Activated CD8-positive, alpha-beta T cell treated with anti-CD3 and anti-CD28 coated beads, Interleukin-2, amount 10 ng/mL, durations not matched to agents 7 days and 5 days (primary cell): ENCODE measurements at regions not wholly inside any gene's neighbourhood (a gene's known extent, or its start where the extent isn't known, plus 50 kb on each side); places are given as distances from the start of the nearest gene placed in this dataset.

ENCODE experiments used
- ATAC-seq: fragments of 150-1000 bp; cut with Tn5 transposase; one replicate; pipeline ENCODE4 v1.10.0; 2021; ENCODE audit warnings: moderate library complexity
- CTCF ChIA-PET: fragments of 350-600 bp; sonication (Branson Sonifier 250); formaldehyde crosslinking; loops from one replicate; lab custom pipeline; 2021; ENCODE audit warnings: antibody characterized with exemption; lab: Charles Lee
- POLR2A ChIA-PET: fragments of 350-600 bp; sonication (Branson Sonifier 250); formaldehyde crosslinking; loops from one replicate; lab custom pipeline; 2021; ENCODE audit warnings: antibody characterized with exemption; lab: Charles Lee
- DNase-seq: peaks from one replicate; pipeline ENCODE4 v3.0.0-alpha.2; 2020
- H3K27ac Mint-ChIP-seq: one replicate; pipeline ENCODE4 v1.8.0; 2021; ENCODE audit warnings: mild to moderate bottlenecking, mixed read lengths
- H3K27me3 Mint-ChIP-seq: one replicate; pipeline ENCODE4 v1.8.0; 2021; ENCODE audit warnings: low read depth, mixed read lengths
- H3K36me3 Mint-ChIP-seq: one replicate; pipeline ENCODE4 v1.8.0; 2021; ENCODE audit warnings: low read depth, mixed read lengths
- H3K4me1 Mint-ChIP-seq: one replicate; pipeline ENCODE4 v1.8.0; 2021; ENCODE audit warnings: low read depth, mixed read lengths
- H3K4me3 Mint-ChIP-seq: one replicate; pipeline ENCODE4 v1.8.0; 2021; ENCODE audit warnings: mild to moderate bottlenecking, mixed read lengths
- H3K9me3 Mint-ChIP-seq: one replicate; pipeline ENCODE4 v1.8.0; 2022; ENCODE audit warnings: mixed read lengths; ENCODE audit not compliant: insufficient read depth

DNA sequence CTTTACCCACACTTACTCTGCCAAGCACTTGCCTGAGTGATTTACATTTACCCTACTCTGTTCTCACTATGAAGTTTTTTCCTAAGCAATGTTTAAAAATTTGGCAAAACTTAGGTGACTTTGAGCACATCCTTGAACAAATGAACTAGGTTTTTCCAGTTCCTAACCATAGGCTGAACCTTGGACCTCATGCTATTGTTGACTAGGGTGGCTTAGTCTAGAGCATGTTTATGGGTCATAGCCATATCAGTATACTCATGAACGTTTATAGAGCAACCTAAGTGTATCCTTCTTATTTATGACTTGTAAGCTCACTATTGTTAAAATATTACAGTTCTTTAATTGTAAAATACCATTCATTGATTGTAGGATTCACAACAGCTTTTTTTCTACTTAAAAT is 85.0 kb upstream of the KRR1 start:
- H3K27ac Mint-ChIP-seq, result no peak overlapping the region
- H3K36me3 Mint-ChIP-seq, result no peaks in the 10 kb centered on the region
- no peak for ATAC-seq
- H3K4me3 Mint-ChIP-seq, result no peak overlapping the region
- DNase-seq, result no peak
- no peaks in the 10 kb centered on the region for H3K4me1 Mint-ChIP-seq
- CTCF ChIA-PET, result no interaction called here
- H3K9me3 Mint-ChIP-seq, result no peaks in the 10 kb centered on the region
- H3K27me3 Mint-ChIP-seq, result peaks cover 32% of the 10 kb centered on the region
- POLR2A ChIA-PET, result no interaction called here

DNA sequence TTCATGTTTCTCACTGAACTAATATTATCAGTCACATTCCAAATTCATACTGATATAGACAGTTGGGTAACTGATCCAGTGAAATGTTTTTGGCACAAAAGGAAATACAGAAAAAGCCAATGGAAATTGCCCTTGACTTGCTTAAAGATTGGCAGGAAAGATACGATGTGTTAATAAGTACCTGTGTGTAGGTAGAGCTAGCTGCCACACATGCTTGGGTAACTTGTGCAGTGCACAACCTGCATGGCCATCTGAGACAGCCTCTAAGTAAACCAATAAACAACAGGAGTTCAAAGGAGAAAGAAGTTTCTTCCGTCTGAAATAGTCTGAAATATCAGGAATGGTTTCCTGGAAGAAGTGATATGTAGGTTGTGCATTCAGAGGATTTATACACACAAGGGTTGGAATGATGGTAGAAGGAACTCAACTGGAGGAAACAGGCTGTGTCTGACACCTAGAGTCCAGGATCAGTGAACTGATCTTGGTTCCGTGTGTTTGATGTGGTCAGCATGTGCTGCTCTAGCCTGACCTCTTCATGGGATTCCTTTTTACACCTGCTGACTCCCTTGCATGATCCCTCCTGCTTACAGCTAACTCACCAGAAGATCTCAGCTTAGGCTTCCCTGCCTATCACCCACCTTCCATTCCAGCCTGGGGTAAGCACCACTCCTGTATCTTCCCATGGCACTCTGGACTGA is 81.4 kb upstream of the KRR1 start:
- no peak for ATAC-seq
- Mint-ChIP-seq H3K27me3 (peaks cover 30% of the 10 kb centered on the region), H3K27ac (no peak overlapping the region), H3K4me1 (peaks cover 2% of the 10 kb centered on the region), H3K9me3 (no peaks in the 10 kb centered on the region), H3K36me3 (no peaks in the 10 kb centered on the region), H3K4me3 (no peak overlapping the region)
- ChIA-PET POLR2A (no interaction called here), CTCF (no interaction called here)
- DNase-seq, result no peak

DNA sequence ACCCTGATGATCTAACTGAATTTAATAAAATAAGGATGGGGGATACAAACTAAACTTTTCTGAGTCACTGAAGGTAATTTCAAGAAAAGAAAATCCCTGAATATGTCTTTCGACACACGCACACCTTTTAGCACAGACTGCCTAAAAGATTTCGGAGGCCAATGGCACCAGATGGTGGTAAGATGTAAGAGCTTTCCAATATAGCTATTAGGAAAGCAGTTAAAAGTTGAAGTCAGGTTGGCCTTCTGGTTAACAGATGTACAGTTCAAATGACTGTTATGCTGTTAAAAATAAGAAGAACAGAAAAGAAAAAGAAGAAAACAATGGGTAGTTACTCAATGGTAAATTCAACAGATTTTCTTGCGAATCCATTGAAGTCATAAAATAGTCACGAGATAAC is 80.7 kb upstream of the KRR1 start:
- H3K4me1 Mint-ChIP-seq, result peaks cover 2% of the 10 kb centered on the region
- H3K9me3 Mint-ChIP-seq, result no peaks in the 10 kb centered on the region
- no peak overlapping the region for H3K4me3 Mint-ChIP-seq
- ATAC-seq (no peak), DNase-seq (no peak)
- no peak overlapping the region for H3K27ac Mint-ChIP-seq
- no peaks in the 10 kb centered on the region for H3K36me3 Mint-ChIP-seq
- POLR2A ChIA-PET, result no interaction called here
- peaks cover 29% of the 10 kb centered on the region for H3K27me3 Mint-ChIP-seq
- CTCF ChIA-PET, result no interaction called here

DNA sequence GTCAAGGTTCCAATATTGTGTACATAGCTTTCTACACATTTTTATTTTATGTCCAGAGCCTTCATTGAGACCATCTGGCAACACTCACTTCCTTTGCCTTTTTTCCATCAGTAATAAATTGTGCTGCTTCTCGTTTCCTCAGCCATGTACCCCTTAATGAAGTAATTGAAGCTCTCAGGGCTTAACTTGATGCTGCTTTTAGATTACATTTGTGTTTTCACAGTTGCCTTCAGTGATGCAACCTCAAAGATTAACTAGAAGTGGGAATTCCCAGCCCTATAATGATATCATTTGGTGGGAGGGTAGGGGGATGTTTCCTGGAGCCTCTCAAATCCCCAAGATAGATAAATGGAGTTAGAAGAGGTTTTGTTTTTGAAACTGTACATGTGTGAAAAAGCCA is 80.2 kb upstream of the KRR1 start:
- ATAC-seq (no peak), DNase-seq (no peak)
- CTCF ChIA-PET, result no interaction called here
- H3K9me3 Mint-ChIP-seq, result no peaks in the 10 kb centered on the region
- peaks cover 2% of the 10 kb centered on the region for H3K4me1 Mint-ChIP-seq
- H3K36me3 Mint-ChIP-seq, result no peaks in the 10 kb centered on the region
- peaks cover 26% of the 10 kb centered on the region for H3K27me3 Mint-ChIP-seq
- no peak overlapping the region for H3K4me3 Mint-ChIP-seq
- POLR2A ChIA-PET, result no interaction called here
- no peak overlapping the region for H3K27ac Mint-ChIP-seq

DNA sequence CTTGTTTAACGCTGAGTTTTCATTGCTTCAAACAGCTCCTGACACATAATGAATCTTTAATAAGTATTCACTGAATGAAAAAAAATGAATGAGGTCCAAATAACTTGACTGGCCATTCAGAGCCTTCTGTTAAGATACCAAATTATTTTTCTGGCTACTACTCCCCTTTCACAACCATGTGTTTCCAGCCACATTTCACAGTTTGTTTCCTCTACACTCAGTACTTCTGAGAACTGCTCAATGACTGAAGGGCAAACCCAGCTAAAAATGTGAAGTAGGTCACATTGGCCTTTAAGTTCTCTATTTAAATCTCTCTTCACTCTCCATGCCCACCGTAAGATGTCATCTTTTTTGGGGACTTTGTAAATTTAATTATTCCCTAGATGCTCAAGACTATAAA is 78.4 kb upstream of the KRR1 start:
- H3K9me3 Mint-ChIP-seq, result no peaks in the 10 kb centered on the region
- peaks cover 2% of the 10 kb centered on the region for H3K4me1 Mint-ChIP-seq
- ChIA-PET CTCF (no interaction called here), POLR2A (no interaction called here)
- no peak for ATAC-seq
- DNase-seq, result no peak
- no peak overlapping the region for H3K27ac Mint-ChIP-seq
- no peaks in the 10 kb centered on the region for H3K36me3 Mint-ChIP-seq
- peaks cover 24% of the 10 kb centered on the region for H3K27me3 Mint-ChIP-seq
- no peak overlapping the region for H3K4me3 Mint-ChIP-seq

DNA sequence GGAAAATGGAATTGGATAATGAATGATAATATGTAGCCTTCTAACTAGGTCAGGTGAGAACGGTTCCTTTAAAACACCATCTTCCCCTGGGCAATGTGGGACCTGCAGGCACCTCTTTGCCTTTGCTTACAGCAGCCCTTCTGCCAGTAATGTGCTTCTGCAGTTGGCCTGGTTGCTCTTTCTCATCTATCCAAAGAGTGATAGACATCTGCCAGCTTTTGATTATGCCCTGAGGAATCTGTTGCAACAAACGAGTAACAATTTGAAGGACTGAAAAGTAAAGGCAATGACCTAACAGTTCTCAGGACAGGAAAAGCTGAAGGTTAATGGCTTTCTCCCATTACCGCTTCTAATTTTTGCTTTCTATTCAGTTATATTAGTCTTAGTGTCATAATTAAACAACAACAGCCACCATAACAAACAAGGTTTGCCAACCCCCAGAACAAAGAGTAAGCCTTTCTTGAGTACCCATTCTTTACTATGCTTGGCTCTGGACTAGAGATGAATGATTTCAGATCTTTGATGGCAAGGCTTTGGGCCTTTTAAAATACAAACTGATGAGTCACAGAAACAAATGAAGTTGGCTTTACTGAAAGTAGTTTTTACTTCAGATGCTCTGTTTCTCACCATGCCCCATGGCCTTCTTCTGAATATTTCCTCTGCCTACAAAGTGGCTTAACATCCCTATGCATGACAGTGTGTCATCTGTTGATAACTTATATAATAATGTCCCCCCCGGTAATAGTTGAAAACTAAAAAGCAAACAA is 76.1 kb upstream of the KRR1 start:
- CTCF ChIA-PET, result no interaction called here
- Mint-ChIP-seq H3K4me1 (peaks cover 2% of the 10 kb centered on the region), H3K27me3 (peaks cover 9% of the 10 kb centered on the region), H3K4me3 (no peak overlapping the region), H3K9me3 (no peaks in the 10 kb centered on the region), H3K27ac (no peak overlapping the region), H3K36me3 (no peaks in the 10 kb centered on the region)
- no peak for DNase-seq
- POLR2A ChIA-PET, result no interaction called here
- no peak for ATAC-seq

DNA sequence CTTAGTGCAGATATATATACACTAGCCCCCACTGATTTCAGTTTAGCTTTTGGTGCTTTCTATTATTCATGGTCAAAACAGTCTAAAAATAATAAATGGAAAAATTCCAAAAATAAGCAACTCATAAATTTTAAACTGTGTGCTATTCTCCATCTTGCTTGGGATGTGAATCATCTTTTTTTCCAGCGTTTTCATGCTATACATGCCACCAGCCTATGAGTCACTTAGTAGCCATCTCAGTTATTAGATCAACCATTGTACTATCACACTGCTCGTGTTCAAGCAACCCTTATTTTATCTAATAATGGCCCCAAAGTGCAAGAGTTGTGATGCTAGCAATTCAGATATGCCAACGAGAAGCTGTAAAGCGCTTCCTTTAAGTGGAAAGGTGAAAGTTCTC is 73.9 kb upstream of the KRR1 start:
- no peaks in the 10 kb centered on the region for H3K36me3 Mint-ChIP-seq
- ChIA-PET POLR2A (no interaction called here), CTCF (interaction anchor here (0.7 to 0.8 kb wide), 2 partner anchors 8 to 1811 kb away, joined by 3 read pairs; no protein-coding TSS in a partner anchor)
- peaks cover 5% of the 10 kb centered on the region for H3K27me3 Mint-ChIP-seq
- no peak overlapping the region for H3K27ac Mint-ChIP-seq
- H3K4me3 Mint-ChIP-seq, result no peak overlapping the region
- ATAC-seq (no peak), DNase-seq (no peak)
- H3K4me1 Mint-ChIP-seq, result peaks cover 2% of the 10 kb centered on the region
- no peaks in the 10 kb centered on the region for H3K9me3 Mint-ChIP-seq

DNA sequence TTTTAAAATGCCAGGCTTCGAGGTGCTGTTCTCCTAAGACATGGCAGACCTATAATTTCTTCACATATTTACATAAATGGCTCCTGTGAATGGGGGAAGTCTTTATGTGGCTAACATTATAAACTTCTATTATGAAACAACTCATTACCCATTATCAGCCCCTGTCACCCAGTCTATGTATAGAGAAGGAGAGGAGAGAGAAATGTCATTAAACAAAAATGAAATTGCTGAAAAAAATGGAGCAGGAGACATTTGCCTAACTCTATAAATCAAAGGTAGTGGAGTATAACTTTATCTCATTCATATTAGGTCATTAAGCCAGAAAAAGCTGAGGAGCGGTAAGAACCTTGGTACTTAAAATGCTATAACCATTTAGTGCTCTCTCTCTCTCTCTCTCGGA is 71.9 kb upstream of the KRR1 start:
- DNase-seq (no peak), ATAC-seq (no peak)
- H3K4me3 Mint-ChIP-seq, result no peak overlapping the region
- no peaks in the 10 kb centered on the region for H3K9me3 Mint-ChIP-seq
- no peaks in the 10 kb centered on the region for H3K4me1 Mint-ChIP-seq
- H3K36me3 Mint-ChIP-seq, result no peaks in the 10 kb centered on the region
- H3K27ac Mint-ChIP-seq, result no peak overlapping the region
- H3K27me3 Mint-ChIP-seq, result peaks cover 7% of the 10 kb centered on the region
- ChIA-PET POLR2A (no interaction called here), CTCF (no interaction called here)

DNA sequence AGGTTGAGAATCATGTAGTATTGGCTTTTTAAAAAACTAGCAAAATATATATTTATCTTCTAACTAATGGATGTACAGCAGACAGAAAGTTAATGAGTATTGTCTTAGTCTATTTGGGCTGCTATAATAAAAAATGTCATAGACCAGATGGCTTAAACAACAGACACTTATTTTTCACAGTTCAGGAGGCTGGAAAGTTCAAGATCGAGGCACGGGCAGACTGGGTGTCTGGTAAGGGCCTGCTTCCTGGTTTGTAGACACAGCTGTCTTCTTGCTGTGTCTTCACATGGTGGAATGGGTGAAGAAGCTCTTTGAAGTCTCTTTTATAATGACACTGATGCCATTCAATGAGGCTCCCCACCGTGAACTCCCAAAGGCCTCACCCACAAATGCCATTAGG is 70.1 kb upstream of the KRR1 start:
- POLR2A ChIA-PET, result interaction anchor here (0.5 kb wide), 1 partner anchor 27 kb away, joined by 3 read pairs; no protein-coding TSS in a partner anchor
- Mint-ChIP-seq H3K27me3 (peaks cover 7% of the 10 kb centered on the region), H3K4me3 (no peak overlapping the region), H3K27ac (no peak overlapping the region), H3K4me1 (no peaks in the 10 kb centered on the region), H3K36me3 (no peaks in the 10 kb centered on the region), H3K9me3 (no peaks in the 10 kb centered on the region)
- no peak for ATAC-seq
- DNase-seq, result no peak
- CTCF ChIA-PET, result no interaction called here

DNA sequence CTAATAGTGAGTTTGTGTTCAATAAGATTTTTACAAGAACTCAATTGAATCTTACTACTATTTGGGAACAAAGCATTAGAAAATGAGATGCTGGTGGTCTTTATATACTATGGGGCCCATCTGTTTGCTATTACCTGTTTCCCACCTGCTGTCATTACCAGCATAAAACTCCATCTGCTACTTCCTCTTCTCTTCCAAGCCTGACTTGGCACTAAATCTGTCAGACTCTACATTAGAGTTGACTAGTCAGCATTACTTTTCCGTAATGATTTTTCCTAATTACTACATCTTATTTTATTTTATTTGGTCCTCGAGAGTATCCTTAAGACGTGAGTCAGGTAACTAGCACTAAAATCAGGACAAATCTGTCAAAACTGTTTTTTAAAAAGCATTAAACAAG is 68.1 kb upstream of the KRR1 start:
- H3K36me3 Mint-ChIP-seq, result no peaks in the 10 kb centered on the region
- no peak for DNase-seq
- H3K27me3 Mint-ChIP-seq, result peaks cover 9% of the 10 kb centered on the region
- ATAC-seq, result no peak
- H3K4me1 Mint-ChIP-seq, result no peaks in the 10 kb centered on the region
- no peaks in the 10 kb centered on the region for H3K9me3 Mint-ChIP-seq
- H3K27ac Mint-ChIP-seq, result no peak overlapping the region
- CTCF ChIA-PET, result no interaction called here
- POLR2A ChIA-PET, result no interaction called here
- H3K4me3 Mint-ChIP-seq, result no peak overlapping the region

DNA sequence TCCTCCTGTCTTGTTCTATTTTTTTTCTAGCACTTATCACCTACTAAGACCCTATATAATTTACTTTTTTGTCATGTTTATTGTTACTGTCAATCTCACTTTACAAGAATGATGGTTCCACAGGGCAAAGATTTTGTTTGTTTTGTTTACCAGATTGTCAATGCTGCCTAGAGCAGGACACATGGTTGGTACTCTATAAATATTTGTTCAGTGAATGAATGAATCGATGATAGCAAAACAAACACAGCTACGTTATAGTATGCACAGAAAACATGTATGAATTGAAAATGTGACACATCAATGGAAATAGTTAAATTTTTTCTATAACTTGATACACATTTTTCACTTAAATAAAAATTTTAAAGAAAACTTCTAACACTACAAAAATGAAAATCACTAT is 67.1 kb upstream of the KRR1 start:
- H3K4me1 Mint-ChIP-seq, result no peaks in the 10 kb centered on the region
- no peaks in the 10 kb centered on the region for H3K36me3 Mint-ChIP-seq
- H3K27ac Mint-ChIP-seq, result no peak overlapping the region
- H3K27me3 Mint-ChIP-seq, result peaks cover 9% of the 10 kb centered on the region
- H3K9me3 Mint-ChIP-seq, result no peaks in the 10 kb centered on the region
- ATAC-seq (no peak), DNase-seq (no peak)
- POLR2A ChIA-PET, result no interaction called here
- CTCF ChIA-PET, result no interaction called here
- H3K4me3 Mint-ChIP-seq, result no peak overlapping the region

DNA sequence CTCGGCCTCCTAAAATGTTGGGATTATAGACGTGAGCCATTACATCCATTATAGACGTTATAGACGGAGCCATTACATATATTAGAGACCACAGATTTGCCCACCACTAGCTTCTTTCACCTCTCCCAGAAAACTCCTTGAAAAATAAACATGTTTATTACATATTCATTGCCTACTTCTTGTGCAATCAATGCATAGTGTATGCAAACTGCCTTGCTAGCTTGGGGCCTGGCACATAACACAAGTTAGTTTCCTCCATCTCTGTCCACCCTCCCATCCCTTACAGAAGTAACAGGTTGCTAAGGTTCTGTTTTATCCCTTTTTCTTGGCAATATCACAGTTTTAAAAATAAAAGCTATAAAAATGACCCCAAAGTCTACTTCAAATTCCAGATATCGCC is 66.4 kb upstream of the KRR1 start:
- no peaks in the 10 kb centered on the region for H3K4me1 Mint-ChIP-seq
- ATAC-seq, result no peak
- DNase-seq, result no peak
- H3K36me3 Mint-ChIP-seq, result no peaks in the 10 kb centered on the region
- no peak overlapping the region for H3K27ac Mint-ChIP-seq
- peaks cover 12% of the 10 kb centered on the region for H3K27me3 Mint-ChIP-seq
- POLR2A ChIA-PET, result no interaction called here
- CTCF ChIA-PET, result interaction anchor here (1.1 to 1.2 kb wide), 2 partner anchors 8 to 51 kb away, joined by 3 to 4 read pairs; no protein-coding TSS in a partner anchor
- no peak overlapping the region for H3K4me3 Mint-ChIP-seq
- no peaks in the 10 kb centered on the region for H3K9me3 Mint-ChIP-seq
